ENCODE measurements at regions not wholly inside any gene's neighbourhood (a gene's known extent, or its start where the extent isn't known, plus 50 kb on each side); places are given as distances from the start of the nearest gene placed in this dataset.

GRCh38 chr18:64380117-64380516, 231.2 kb upstream of the LINC00305 start:
- H3K4ac ChIP-seq (ENCODE audit: low read depth, low read length) = no peak overlapping the region
- H2AFZ ChIP-seq (ENCODE audit: insufficient read depth, low read length, poor library complexity) = no peak overlapping the region
- H3K27me3 ChIP-seq (ENCODE audit: insufficient read depth, low read length) = no peaks in the 10 kb centered on the region
- no peaks in the 10 kb centered on the region for H3K36me3 ChIP-seq (ENCODE audit: control insufficient read depth in 1 of 2, insufficient read depth in 2 of 2, low read length in 2 of 2)
- H3K4me3 ChIP-seq (ENCODE audit: low read depth, low read length) = no peak overlapping the region
- H3K79me2 ChIP-seq (ENCODE audit: control insufficient read depth, insufficient read depth, low read length, poor library complexity) = no peaks in the 10 kb centered on the region
- H4K12ac ChIP-seq (ENCODE audit: low read depth, low read length) = no peak overlapping the region
- H2BK5ac ChIP-seq (ENCODE audit: low read depth, low read length, poor library complexity) = no peak overlapping the region
- H3K14ac ChIP-seq (ENCODE audit: low read length) = no peak overlapping the region
- H3K27ac ChIP-seq (ENCODE audit: low read depth, low read length) = no peak overlapping the region
- no peak overlapping the region for H3K23ac ChIP-seq (ENCODE audit: low read length)
- DNase-seq = no peak
- no peaks in the 10 kb centered on the region for H3K9me3 ChIP-seq (ENCODE audit: insufficient read depth, low read depth, low read length)
- no peak overlapping the region for H2AK5ac ChIP-seq (ENCODE audit: low read length)
- no peak overlapping the region for H3K9ac ChIP-seq (ENCODE audit: low read length)
- whole genome bisulfite sequencing (ENCODE audit: extremely low coverage, insufficient coverage, insufficient read length) = no CpG with 5 or more reads among the region's 1 CpG
- no peak overlapping the region for H4K8ac ChIP-seq (ENCODE audit: low read depth, low read length)
- H2BK12ac ChIP-seq (ENCODE audit: low read length) = no peak overlapping the region
- no peaks in the 10 kb centered on the region for H3K79me1 ChIP-seq (ENCODE audit: low read length)
- H4K91ac ChIP-seq (ENCODE audit: low read depth, low read length) = no peak overlapping the region
- no peak overlapping the region for H2BK120ac ChIP-seq (ENCODE audit: insufficient read depth, low read length, poor library complexity)
- H3K4me1 ChIP-seq (ENCODE audit: control insufficient read depth in 1 of 2, insufficient read depth in 2 of 2, low read length in 2 of 2) = no peaks in the 10 kb centered on the region
- H3K18ac ChIP-seq (ENCODE audit: low read length) = no peak overlapping the region
- H3K4me2 ChIP-seq (ENCODE audit: low read length) = no peak overlapping the region

- no peak for DNase-seq
- Histone ChIP-seq H3K18ac (ENCODE audit: low read length) (no peak overlapping the region), H3K23ac (ENCODE audit: low read length) (no peak overlapping the region), H3K36me3 (ENCODE audit: control insufficient read depth in 1 of 2, insufficient read depth in 2 of 2, low read length in 2 of 2) (no peaks in the 10 kb centered on the region), H4K8ac (ENCODE audit: low read depth, low read length) (no peak overlapping the region), H2BK5ac (ENCODE audit: low read depth, low read length, poor library complexity) (no peak overlapping the region), H4K91ac (ENCODE audit: low read depth, low read length) (no peak overlapping the region), H3K9me3 (ENCODE audit: insufficient read depth, low read depth, low read length) (no peaks in the 10 kb centered on the region), H2BK12ac (ENCODE audit: low read length) (no peak overlapping the region), H2AFZ (ENCODE audit: insufficient read depth, low read length, poor library complexity) (no peak overlapping the region), H3K27me3 (ENCODE audit: insufficient read depth, low read length) (no peaks in the 10 kb centered on the region), H2BK120ac (ENCODE audit: insufficient read depth, low read length, poor library complexity) (no peak overlapping the region), H3K4ac (ENCODE audit: low read depth, low read length) (no peak overlapping the region), H3K14ac (ENCODE audit: low read length) (no peak overlapping the region), H3K4me1 (ENCODE audit: control insufficient read depth in 1 of 2, insufficient read depth in 2 of 2, low read length in 2 of 2) (no peaks in the 10 kb centered on the region), H3K27ac (ENCODE audit: low read depth, low read length) (no peak overlapping the region), H3K4me2 (ENCODE audit: low read length) (no peak overlapping the region), H4K12ac (ENCODE audit: low read depth, low read length) (no peak overlapping the region), H3K79me2 (ENCODE audit: control insufficient read depth, insufficient read depth, low read length, poor library complexity) (no peaks in the 10 kb centered on the region), H3K4me3 (ENCODE audit: low read depth, low read length) (no peak overlapping the region), H2AK5ac (ENCODE audit: low read length) (no peak overlapping the region), H3K79me1 (ENCODE audit: low read length) (no peaks in the 10 kb centered on the region), H3K9ac (ENCODE audit: low read length) (no peak overlapping the region)
- no CpG with 5 or more reads among the region's 1 CpG for WGBS (ENCODE audit: extremely low coverage, insufficient coverage, insufficient read length)
Measured at GRCh38 chr18:64379662-64380061, 230.8 kb upstream of the LINC00305 start.

GRCh38 chr18:64377446-64377845, 228.6 kb upstream of the LINC00305 start:
- Histone ChIP-seq H3K9ac (ENCODE audit: low read length) (no peak overlapping the region), H4K12ac (ENCODE audit: low read depth, low read length) (no peak overlapping the region), H3K36me3 (ENCODE audit: control insufficient read depth in 1 of 2, insufficient read depth in 2 of 2, low read length in 2 of 2) (no peaks in the 10 kb centered on the region), H3K4me3 (ENCODE audit: low read depth, low read length) (no peak overlapping the region), H3K23ac (ENCODE audit: low read length) (no peak overlapping the region), H3K14ac (ENCODE audit: low read length) (no peak overlapping the region), H3K79me2 (ENCODE audit: control insufficient read depth, insufficient read depth, low read length, poor library complexity) (no peaks in the 10 kb centered on the region), H3K27me3 (ENCODE audit: insufficient read depth, low read length) (no peaks in the 10 kb centered on the region), H3K18ac (ENCODE audit: low read length) (no peak overlapping the region), H2BK5ac (ENCODE audit: low read depth, low read length, poor library complexity) (no peak overlapping the region), H3K4me2 (ENCODE audit: low read length) (no peak overlapping the region), H4K8ac (ENCODE audit: low read depth, low read length) (no peak overlapping the region), H3K9me3 (ENCODE audit: insufficient read depth, low read depth, low read length) (no peaks in the 10 kb centered on the region), H3K4ac (ENCODE audit: low read depth, low read length) (no peak overlapping the region), H2AFZ (ENCODE audit: insufficient read depth, low read length, poor library complexity) (no peak overlapping the region), H3K27ac (ENCODE audit: low read depth, low read length) (no peak overlapping the region), H2AK5ac (ENCODE audit: low read length) (no peak overlapping the region), H4K91ac (ENCODE audit: low read depth, low read length) (no peak overlapping the region), H3K79me1 (ENCODE audit: low read length) (no peaks in the 10 kb centered on the region), H2BK120ac (ENCODE audit: insufficient read depth, low read length, poor library complexity) (no peak overlapping the region), H2BK12ac (ENCODE audit: low read length) (no peak overlapping the region), H3K4me1 (ENCODE audit: control insufficient read depth in 1 of 2, insufficient read depth in 2 of 2, low read length in 2 of 2) (no peaks in the 10 kb centered on the region)
- no peak for DNase-seq
- WGBS (ENCODE audit: extremely low coverage, insufficient coverage, insufficient read length) = no CpG with 5 or more reads among the region's 4 CpGs

GRCh38 chr18:64372850-64373249, 224.0 kb upstream of the LINC00305 start:
- H3K4ac ChIP-seq (ENCODE audit: low read depth, low read length) = no peak overlapping the region
- H3K4me3 ChIP-seq (ENCODE audit: low read depth, low read length) = no peak overlapping the region
- H3K27me3 ChIP-seq (ENCODE audit: insufficient read depth, low read length) = no peaks in the 10 kb centered on the region
- H2AFZ ChIP-seq (ENCODE audit: insufficient read depth, low read length, poor library complexity) = no peak overlapping the region
- no CpG with 5 or more reads among the region's 2 CpGs for WGBS (ENCODE audit: extremely low coverage, insufficient coverage, insufficient read length)
- H4K12ac ChIP-seq (ENCODE audit: low read depth, low read length) = no peak overlapping the region
- H2BK12ac ChIP-seq (ENCODE audit: low read length) = no peak overlapping the region
- H3K18ac ChIP-seq (ENCODE audit: low read length) = no peak overlapping the region
- H3K9me3 ChIP-seq (ENCODE audit: insufficient read depth, low read depth, low read length) = no peaks in the 10 kb centered on the region
- no peak overlapping the region for H3K23ac ChIP-seq (ENCODE audit: low read length)
- no peaks in the 10 kb centered on the region for H3K79me2 ChIP-seq (ENCODE audit: control insufficient read depth, insufficient read depth, low read length, poor library complexity)
- H2BK5ac ChIP-seq (ENCODE audit: low read depth, low read length, poor library complexity) = no peak overlapping the region
- no peak overlapping the region for H3K14ac ChIP-seq (ENCODE audit: low read length)
- H2BK120ac ChIP-seq (ENCODE audit: insufficient read depth, low read length, poor library complexity) = no peak overlapping the region
- no peaks in the 10 kb centered on the region for H3K4me1 ChIP-seq (ENCODE audit: control insufficient read depth in 1 of 2, insufficient read depth in 2 of 2, low read length in 2 of 2)
- DNase-seq = no peak
- no peaks in the 10 kb centered on the region for H3K79me1 ChIP-seq (ENCODE audit: low read length)
- no peak overlapping the region for H3K9ac ChIP-seq (ENCODE audit: low read length)
- no peak overlapping the region for H3K27ac ChIP-seq (ENCODE audit: low read depth, low read length)
- H2AK5ac ChIP-seq (ENCODE audit: low read length) = no peak overlapping the region
- H3K36me3 ChIP-seq (ENCODE audit: control insufficient read depth in 1 of 2, insufficient read depth in 2 of 2, low read length in 2 of 2) = no peaks in the 10 kb centered on the region
- H4K8ac ChIP-seq (ENCODE audit: low read depth, low read length) = no peak overlapping the region
- H4K91ac ChIP-seq (ENCODE audit: low read depth, low read length) = no peak overlapping the region
- H3K4me2 ChIP-seq (ENCODE audit: low read length) = no peak overlapping the region

Measured in trophoblast cell (in vitro differentiated cells and primary cell).